ENCODE measurements at regions not wholly inside any gene's neighbourhood (a gene's known extent, or its start where the extent isn't known, plus 50 kb on each side); places are given as distances from the start of the nearest gene placed in this dataset.

GRCh38 chr9:78131969-78132700, 100.5 kb upstream of the GNAQ start:
- TF ChIP-seq CTCF (IDR thresholded peaks at IDR 0.05) (no peak), POLR2A (IDR thresholded peaks at IDR 0.05; ENCODE audit: low read depth) (no peak), EP300 (IDR thresholded peaks at IDR 0.05) (no peak), POLR2AphosphoS5 (IDR thresholded peaks at IDR 0.05) (no peak)
